ENCODE measurements at regions not wholly inside any gene's neighbourhood (a gene's known extent, or its start where the extent isn't known, plus 50 kb on each side); places are given as distances from the start of the nearest gene placed in this dataset.

- Histone ChIP-seq H3K27me3 (ENCODE audit: insufficient read depth, poor library complexity, severe bottlenecking) (no peaks in the 10 kb centered on the region), H3K4me3 (replicated peaks; ENCODE audit: insufficient read depth, low read length) (no peak overlapping the region), H3K27ac (replicated peaks) (no peak overlapping the region)
- TF ChIP-seq, protein P1, sequence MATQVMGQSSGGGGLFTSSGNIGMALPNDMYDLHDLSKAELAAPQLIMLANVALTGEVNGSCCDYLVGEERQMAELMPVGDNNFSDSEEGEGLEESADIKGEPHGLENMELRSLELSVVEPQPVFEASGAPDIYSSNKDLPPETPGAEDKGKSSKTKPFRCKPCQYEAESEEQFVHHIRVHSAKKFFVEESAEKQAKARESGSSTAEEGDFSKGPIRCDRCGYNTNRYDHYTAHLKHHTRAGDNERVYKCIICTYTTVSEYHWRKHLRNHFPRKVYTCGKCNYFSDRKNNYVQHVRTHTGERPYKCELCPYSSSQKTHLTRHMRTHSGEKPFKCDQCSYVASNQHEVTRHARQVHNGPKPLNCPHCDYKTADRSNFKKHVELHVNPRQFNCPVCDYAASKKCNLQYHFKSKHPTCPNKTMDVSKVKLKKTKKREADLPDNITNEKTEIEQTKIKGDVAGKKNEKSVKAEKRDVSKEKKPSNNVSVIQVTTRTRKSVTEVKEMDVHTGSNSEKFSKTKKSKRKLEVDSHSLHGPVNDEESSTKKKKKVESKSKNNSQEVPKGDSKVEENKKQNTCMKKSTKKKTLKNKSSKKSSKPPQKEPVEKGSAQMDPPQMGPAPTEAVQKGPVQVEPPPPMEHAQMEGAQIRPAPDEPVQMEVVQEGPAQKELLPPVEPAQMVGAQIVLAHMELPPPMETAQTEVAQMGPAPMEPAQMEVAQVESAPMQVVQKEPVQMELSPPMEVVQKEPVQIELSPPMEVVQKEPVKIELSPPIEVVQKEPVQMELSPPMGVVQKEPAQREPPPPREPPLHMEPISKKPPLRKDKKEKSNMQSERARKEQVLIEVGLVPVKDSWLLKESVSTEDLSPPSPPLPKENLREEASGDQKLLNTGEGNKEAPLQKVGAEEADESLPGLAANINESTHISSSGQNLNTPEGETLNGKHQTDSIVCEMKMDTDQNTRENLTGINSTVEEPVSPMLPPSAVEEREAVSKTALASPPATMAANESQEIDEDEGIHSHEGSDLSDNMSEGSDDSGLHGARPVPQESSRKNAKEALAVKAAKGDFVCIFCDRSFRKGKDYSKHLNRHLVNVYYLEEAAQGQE (IDR thresholded peaks at IDR 0.05; ENCODE audit: insufficient replicate concordance, low read depth), result no peak
- TF ChIP-seq POLR2AphosphoS5 (IDR thresholded peaks at IDR 0.05; ENCODE audit: low read depth) (no peak), SPI1 (IDR thresholded peaks at IDR 0.05; ENCODE audit: borderline replicate concordance, low read depth) (no peak), GABPA (IDR thresholded peaks at IDR 0.05; ENCODE audit: low read depth) (no peak), CTCF (IDR thresholded peaks at IDR 0.05; ENCODE audit: insufficient read depth, low read length) (no peak)
- no peak for DNase-seq (ENCODE audit: low read depth in 1 of 2, low spot score in 1 of 2)
These were observed 55.2 kb upstream of the RTN4 start for GRCh38 chr2:55105456-55105855.

GRCh38 chr2:55103046-55103445, 52.8 kb upstream of the RTN4 start:
- Histone ChIP-seq H3K4me3 (replicated peaks; ENCODE audit: insufficient read depth, low read length) (no peak overlapping the region), H3K27me3 (ENCODE audit: insufficient read depth, poor library complexity, severe bottlenecking) (no peaks in the 10 kb centered on the region), H3K27ac (replicated peaks) (no peak overlapping the region)
- DNase-seq (ENCODE audit: low read depth in 1 of 2, low spot score in 1 of 2), result no peak
- TF ChIP-seq CTCF (IDR thresholded peaks at IDR 0.05; ENCODE audit: insufficient read depth, low read length), result no peak
- TF ChIP-seq POLR2AphosphoS5 (IDR thresholded peaks at IDR 0.05; ENCODE audit: low read depth), result no peak
- TF ChIP-seq, protein P1 (IDR thresholded peaks at IDR 0.05; ENCODE audit: insufficient replicate concordance, low read depth), result no peak
- TF ChIP-seq SPI1 (IDR thresholded peaks at IDR 0.05; ENCODE audit: borderline replicate concordance, low read depth), result no peak

DNA sequence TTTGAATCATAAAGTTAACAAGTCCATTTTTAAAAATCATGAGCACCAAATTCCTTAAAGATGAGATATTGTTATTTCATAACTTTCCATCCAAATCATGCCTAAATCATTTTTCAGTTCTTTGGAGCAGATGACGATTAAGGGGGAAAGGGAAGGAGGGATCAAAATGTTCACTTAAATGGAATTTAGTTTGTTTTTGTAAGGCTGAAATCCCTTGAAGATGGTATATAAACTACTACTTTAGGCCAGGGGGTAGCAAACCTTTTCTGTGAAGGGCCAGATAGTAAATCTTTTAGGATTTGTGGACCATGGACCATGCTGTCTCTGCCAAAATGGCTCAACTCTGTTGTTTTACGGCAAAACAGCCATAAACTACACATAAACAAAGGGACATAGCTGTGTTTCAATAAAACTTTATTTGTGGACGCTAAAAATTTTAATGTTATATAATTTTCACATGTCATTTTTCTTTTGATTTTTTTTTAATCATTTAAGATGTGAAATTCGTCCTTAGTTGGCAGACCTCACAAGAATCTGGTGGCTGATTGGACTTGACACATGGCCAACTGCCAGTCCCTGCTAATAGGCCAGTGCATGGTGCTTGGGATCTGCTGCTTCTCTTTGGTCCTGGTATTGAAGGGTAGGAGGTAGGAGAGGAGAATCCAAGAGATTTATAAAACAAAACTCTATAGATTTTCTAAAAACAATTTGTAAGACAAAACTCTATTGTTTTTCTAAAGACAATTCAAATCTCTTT, 52.0 kb upstream of the RTN4 start:
- no peak for DNase-seq (ENCODE audit: low read depth in 1 of 2, low spot score in 1 of 2)
- H3K4me3 ChIP-seq (replicated peaks; ENCODE audit: insufficient read depth, low read length), result no peak overlapping the region
- TF ChIP-seq POLR2AphosphoS5 (IDR thresholded peaks at IDR 0.05; ENCODE audit: low read depth), result no peak
- no peak for TF ChIP-seq GABPA (IDR thresholded peaks at IDR 0.05; ENCODE audit: low read depth)
- TF ChIP-seq, protein P1 (IDR thresholded peaks at IDR 0.05; ENCODE audit: insufficient replicate concordance, low read depth), result no peak
- no peak for TF ChIP-seq SPI1 (IDR thresholded peaks at IDR 0.05; ENCODE audit: borderline replicate concordance, low read depth)
- H3K27me3 ChIP-seq (ENCODE audit: insufficient read depth, poor library complexity, severe bottlenecking), result no peaks in the 10 kb centered on the region
- H3K27ac ChIP-seq (replicated peaks), result no peak overlapping the region; the same call in 1 of the 2 replicates
